BE2C (cell line): ENCODE measurements at regions not wholly inside any gene's neighbourhood (a gene's known extent, or its start where the extent isn't known, plus 50 kb on each side); places are given as distances from the start of the nearest gene placed in this dataset.

ENCODE experiments used
- DNase-seq: peaks from one replicate; pipeline ENCODE4 v3.0.0-alpha.2; 2020
- H3K27me3 ChIP-seq: fragments of 250-450 bp; sonication (Bioruptor Pico); 2 replicates; pipeline ENCODE4 v1.5.1; 2020; ENCODE audit warnings: mild to moderate bottlenecking
- H3K36me3 ChIP-seq: fragments of 250-450 bp; sonication (Bioruptor Pico); 2 replicates; pipeline ENCODE4 v1.5.1; 2020; ENCODE audit warnings: mild to moderate bottlenecking
- H3K4me1 ChIP-seq: fragments of 250-450 bp; sonication (Bioruptor Pico); 2 replicates; pipeline ENCODE4 v1.5.1; 2020
- H3K4me3 ChIP-seq: 2 replicates; pipeline ENCODE4 v1.5.1; 2011; ENCODE audit warnings: low read depth, low read length
- H3K9me3 ChIP-seq: fragments of 250-450 bp; sonication (Bioruptor Pico); 2 replicates; pipeline ENCODE4 v1.5.1; 2020
- TF ChIP-seq, protein P1 (sequence below): IDR thresholded peaks from 2 replicates; pipeline ENCODE4 v1.5.1; 2012; ENCODE audit warnings: mild to moderate bottlenecking, low read depth, low read length

DNA sequence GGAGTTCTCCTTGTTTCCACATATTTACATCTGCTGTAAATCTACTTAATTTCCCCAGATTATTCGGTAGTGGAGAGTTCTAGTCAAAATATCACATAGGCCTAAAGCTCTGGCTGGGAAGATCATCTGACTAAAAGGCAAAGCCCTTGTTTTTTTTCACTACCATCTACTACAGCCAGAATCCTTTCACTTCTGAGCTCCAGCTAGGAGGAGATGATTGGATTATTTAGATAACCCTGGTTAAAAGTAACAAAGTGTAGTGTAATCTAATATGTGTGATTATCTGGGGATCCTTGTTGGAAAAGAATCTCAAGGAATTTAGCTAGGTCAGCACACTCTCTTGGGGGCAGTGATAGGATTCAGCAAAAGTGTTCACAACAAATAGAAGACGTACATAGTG is 125.4 kb downstream of the DYRK2 start:
- no peak overlapping the region for H3K4me3 ChIP-seq
- no peak for DNase-seq
- no peaks in the 10 kb centered on the region for H3K27me3 ChIP-seq
- TF ChIP-seq, protein P1, sequence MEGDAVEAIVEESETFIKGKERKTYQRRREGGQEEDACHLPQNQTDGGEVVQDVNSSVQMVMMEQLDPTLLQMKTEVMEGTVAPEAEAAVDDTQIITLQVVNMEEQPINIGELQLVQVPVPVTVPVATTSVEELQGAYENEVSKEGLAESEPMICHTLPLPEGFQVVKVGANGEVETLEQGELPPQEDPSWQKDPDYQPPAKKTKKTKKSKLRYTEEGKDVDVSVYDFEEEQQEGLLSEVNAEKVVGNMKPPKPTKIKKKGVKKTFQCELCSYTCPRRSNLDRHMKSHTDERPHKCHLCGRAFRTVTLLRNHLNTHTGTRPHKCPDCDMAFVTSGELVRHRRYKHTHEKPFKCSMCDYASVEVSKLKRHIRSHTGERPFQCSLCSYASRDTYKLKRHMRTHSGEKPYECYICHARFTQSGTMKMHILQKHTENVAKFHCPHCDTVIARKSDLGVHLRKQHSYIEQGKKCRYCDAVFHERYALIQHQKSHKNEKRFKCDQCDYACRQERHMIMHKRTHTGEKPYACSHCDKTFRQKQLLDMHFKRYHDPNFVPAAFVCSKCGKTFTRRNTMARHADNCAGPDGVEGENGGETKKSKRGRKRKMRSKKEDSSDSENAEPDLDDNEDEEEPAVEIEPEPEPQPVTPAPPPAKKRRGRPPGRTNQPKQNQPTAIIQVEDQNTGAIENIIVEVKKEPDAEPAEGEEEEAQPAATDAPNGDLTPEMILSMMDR, result no peak
- H3K4me1 ChIP-seq, result peaks cover 4% of the 10 kb centered on the region; the same call in 1 of the 2 replicates
- no peaks in the 10 kb centered on the region for H3K9me3 ChIP-seq
- H3K36me3 ChIP-seq, result no peaks in the 10 kb centered on the region

DNA sequence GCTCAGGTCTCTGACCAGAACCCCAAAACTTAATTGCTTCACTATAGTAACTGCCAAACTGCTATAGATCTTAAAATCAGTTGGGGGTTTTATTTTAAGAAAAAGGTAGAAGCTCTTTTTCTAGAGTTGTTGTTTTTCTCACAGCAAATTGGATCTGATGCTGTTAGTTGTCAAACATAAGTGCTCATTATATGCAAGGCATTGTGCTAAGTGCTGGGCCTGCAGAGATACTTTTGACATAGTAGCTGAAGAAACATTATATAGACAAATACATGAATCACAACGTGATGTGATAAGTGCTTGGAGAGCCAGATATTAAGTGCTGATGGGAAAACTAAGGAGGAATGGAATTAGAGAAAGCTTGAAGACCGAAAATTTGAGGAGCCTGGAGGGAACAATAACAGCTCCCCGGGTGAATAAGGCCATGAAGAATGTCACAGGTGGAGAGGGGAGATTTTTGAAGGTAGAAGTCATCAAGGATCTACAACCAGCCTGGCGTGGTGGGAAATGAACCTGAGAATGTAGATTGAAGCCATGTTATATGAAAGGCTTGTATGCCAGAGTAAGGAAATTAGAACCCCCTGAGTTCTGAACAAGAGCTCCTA is 126.5 kb downstream of the DYRK2 start:
- Histone ChIP-seq H3K4me1 (peaks cover 4% of the 10 kb centered on the region; the same call in 1 of the 2 replicates), H3K4me3 (no peak overlapping the region), H3K36me3 (no peaks in the 10 kb centered on the region), H3K27me3 (no peaks in the 10 kb centered on the region), H3K9me3 (no peaks in the 10 kb centered on the region)
- no peak for DNase-seq
- TF ChIP-seq, protein P1, result no peak

DNA sequence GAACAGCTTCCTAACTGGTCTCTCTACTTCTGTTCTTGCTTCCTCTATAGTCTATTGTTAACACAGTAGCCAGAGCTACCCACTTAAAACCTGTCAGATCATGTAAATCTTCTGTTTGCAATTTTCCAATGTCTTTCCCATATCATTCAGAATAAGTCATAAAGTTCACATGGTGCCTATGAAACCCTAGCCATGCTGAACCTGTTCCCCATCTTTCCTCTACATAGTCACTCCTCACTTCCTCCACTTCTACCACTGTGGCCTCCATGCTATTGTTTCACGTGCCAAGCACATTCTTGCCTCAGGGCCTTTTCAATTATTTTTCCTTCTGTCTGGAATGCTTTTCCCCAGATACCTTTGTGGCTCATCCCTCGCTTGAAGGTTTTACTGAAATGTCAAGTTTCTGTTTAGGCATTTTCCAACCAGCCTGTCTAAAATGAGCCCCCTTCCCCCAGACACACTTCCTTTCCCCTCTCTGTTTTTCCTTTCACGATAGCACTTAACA is 132.1 kb downstream of the DYRK2 start:
- Histone ChIP-seq H3K27me3 (no peaks in the 10 kb centered on the region), H3K4me1 (no peaks in the 10 kb centered on the region), H3K36me3 (no peaks in the 10 kb centered on the region), H3K9me3 (no peaks in the 10 kb centered on the region), H3K4me3 (no peak overlapping the region)
- no peak for DNase-seq
- TF ChIP-seq, protein P1, result no peak

DNA sequence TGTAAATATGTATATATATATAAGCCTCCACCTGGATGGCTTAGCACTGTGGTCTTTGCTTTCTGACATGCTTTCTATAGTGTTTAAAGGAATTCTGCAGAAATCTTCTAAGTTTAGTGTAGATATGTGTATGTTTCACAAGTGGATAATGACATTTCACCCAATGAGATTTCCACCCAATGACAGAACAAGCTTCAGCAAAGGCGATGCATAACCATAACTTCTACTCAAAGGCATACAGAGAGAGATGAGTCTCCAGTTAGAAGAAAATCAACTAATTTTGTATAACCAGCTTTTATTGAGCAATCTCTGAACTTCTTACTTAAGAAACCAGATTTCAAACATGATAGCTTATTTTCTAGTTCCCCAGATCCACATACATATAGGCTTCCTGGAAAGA is 134.0 kb downstream of the DYRK2 start:
- H3K4me3 ChIP-seq, result no peak overlapping the region
- TF ChIP-seq, protein P1, result no peak
- H3K27me3 ChIP-seq, result no peaks in the 10 kb centered on the region
- H3K4me1 ChIP-seq, result no peaks in the 10 kb centered on the region
- H3K36me3 ChIP-seq, result no peaks in the 10 kb centered on the region
- H3K9me3 ChIP-seq, result no peaks in the 10 kb centered on the region
- no peak for DNase-seq

DNA sequence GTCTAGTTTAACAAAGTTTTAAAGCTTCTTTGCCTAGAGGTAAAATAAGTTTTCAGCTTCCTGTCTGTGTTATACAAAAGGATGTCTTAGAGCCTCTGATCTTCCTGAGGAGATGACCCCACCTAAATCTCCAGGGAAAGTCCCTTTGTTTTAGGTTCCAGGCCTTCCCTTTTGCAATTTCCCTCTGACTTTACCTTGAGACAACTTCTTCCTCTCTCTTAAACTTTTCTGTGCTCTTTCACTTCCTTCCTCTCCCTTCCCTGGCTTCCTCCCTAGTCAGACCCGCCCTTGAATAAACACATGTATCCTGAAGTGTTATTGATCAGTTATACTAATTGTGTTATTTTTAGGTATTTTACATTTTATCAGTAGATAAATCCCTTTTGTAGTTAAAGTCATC is 134.8 kb downstream of the DYRK2 start:
- no peak for DNase-seq
- Histone ChIP-seq H3K4me3 (no peak overlapping the region), H3K27me3 (no peaks in the 10 kb centered on the region), H3K36me3 (no peaks in the 10 kb centered on the region), H3K9me3 (no peaks in the 10 kb centered on the region), H3K4me1 (no peaks in the 10 kb centered on the region)
- TF ChIP-seq, protein P1, result no peak

DNA sequence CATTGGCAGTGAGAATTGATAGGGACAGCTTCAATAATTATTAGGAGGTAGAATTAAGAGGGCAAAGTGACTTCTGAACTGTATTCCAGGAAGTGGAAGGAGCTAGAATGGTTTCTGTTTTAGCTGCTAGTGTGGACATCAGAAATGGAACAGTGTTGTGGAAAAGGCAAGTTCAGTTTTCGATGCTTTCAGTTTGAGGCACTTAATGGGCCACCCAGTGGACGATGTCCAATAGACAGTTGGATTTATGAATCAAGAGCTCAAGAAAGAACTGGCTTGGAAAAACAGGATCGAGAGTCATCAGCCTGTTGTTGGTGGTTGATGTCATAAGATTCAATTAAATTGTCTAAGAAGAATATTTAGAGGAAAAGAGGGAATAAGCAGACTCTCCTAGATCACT is 136.3 kb downstream of the DYRK2 start:
- no peaks in the 10 kb centered on the region for H3K36me3 ChIP-seq
- no peaks in the 10 kb centered on the region for H3K27me3 ChIP-seq
- H3K4me1 ChIP-seq, result no peaks in the 10 kb centered on the region
- no peak overlapping the region for H3K4me3 ChIP-seq
- TF ChIP-seq, protein P1, result no peak
- no peak for DNase-seq
- no peaks in the 10 kb centered on the region for H3K9me3 ChIP-seq
